Loucy (cell line): ENCODE measurements at regions not wholly inside any gene's neighbourhood (a gene's known extent, or its start where the extent isn't known, plus 50 kb on each side); places are given as distances from the start of the nearest gene placed in this dataset.

Experiments
- CTCF ChIP-seq: fragments of 200-600 bp; sonication (generic); conservative IDR thresholded peaks from 2 replicates; pipeline ENCODE4 v1.5.1; 2014; ENCODE audit warnings: mild to moderate bottlenecking, antibody characterized with exemption, low read length
- EZH2phosphoT487 ChIP-seq: fragments of 200-600 bp; IDR thresholded peaks from 2 replicates; pipeline ENCODE4 v1.6.1; 2018; ENCODE audit warnings: antibody characterized with exemption, mild to moderate bottlenecking, moderate library complexity, borderline replicate concordance

DNA sequence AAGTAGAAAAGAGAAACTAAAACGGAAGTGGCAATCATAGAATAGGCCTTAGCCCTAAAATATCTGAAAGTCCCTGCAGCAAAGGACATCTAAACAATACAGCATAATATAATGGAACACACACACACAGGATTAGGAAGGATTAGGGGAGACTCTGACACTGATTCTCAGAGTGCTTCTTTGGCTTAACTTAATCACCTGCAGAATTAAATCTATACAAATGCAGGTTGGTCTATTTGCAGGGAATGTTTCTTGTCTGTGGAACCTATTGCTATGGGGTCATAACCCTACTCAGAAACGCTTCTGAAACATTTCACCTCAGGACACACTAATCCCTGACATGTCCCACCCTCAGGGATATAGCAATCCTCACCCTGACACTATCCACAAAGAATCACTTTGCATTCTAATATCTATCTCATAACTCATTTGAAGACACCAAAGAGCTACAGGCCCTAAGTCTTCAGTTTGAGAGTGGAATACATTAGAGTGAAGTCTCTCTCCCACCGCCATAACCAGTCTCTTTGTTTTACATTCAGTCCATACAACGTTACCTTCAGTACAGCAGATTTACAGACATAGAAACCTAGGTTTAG lies 1041.2 kb downstream of the TUSC7 start:
- TF ChIP-seq CTCF, result no peak
- no peak for TF ChIP-seq EZH2phosphoT487
